OCI-LY7 (cell line): ENCODE measurements at regions not wholly inside any gene's neighbourhood (a gene's known extent, or its start where the extent isn't known, plus 50 kb on each side); places are given as distances from the start of the nearest gene placed in this dataset.

Source experiments
- BruUV-seq: library from RNA; stranded (reverse); fragments of 400-500 nt; replicated peaks from 2 replicates; lab custom pipeline; 2021; lab: Mats Ljungman, UMichigan
- CTCF ChIA-PET: fragments of 300-600 bp; sonication (Branson Sonifier 250); formaldehyde crosslinking; loops from one replicate; lab custom pipeline; 2022; ENCODE audit warnings: antibody characterized with exemption; ENCODE audit not compliant: unreplicated experiment; lab: Charles Lee
- POLR2A ChIA-PET: fragments of 300-600 bp; sonication (Branson Sonifier 250); formaldehyde crosslinking; loops from one replicate; lab custom pipeline; 2022; ENCODE audit warnings: antibody characterized with exemption; lab: Charles Lee
- DNase-seq: peaks from one replicate; pipeline ENCODE4 v3.0.0-alpha.2; 2015; ENCODE audit warnings: low spot score
- H2AFZ ChIP-seq: fragments of 200-600 bp; sonication (generic), shearing (Covaris generic); 2 replicates; pipeline ENCODE4 v1.6.1; 2014; ENCODE audit warnings: mild to moderate bottlenecking, antibody characterized with exemption, low read length, moderate library complexity
- H3K27ac ChIP-seq: fragments of 200-600 bp; sonication (generic); 2 replicates; pipeline ENCODE4 v1.5.1; 2014; ENCODE audit warnings: mixed run types, low read depth, mild to moderate bottlenecking, moderate library complexity, low read length, inconsistent platforms; ENCODE audit not compliant: poor library complexity, severe bottlenecking
- H3K36me3 ChIP-seq: fragments of 200-600 bp; sonication (generic); 2 replicates; pipeline ENCODE4 v1.6.1; 2014; ENCODE audit warnings: mild to moderate bottlenecking, antibody characterized with exemption, low read length, moderate library complexity, mixed read lengths; ENCODE audit not compliant: insufficient read depth
- H3K4me1 ChIP-seq: fragments of 200-600 bp; sonication (generic); 2 replicates; pipeline ENCODE4 v1.5.1; 2014; ENCODE audit warnings: mild to moderate bottlenecking, low read length; ENCODE audit not compliant: insufficient read depth, poor library complexity, severe bottlenecking
- H3K4me2 ChIP-seq: fragments of 200-600 bp; sonication (generic); 2 replicates; pipeline ENCODE4 v1.6.1; 2014; ENCODE audit warnings: mild to moderate bottlenecking, low read length
- H3K4me3 ChIP-seq: fragments of 200-600 bp; sonication (generic); 2 replicates; pipeline ENCODE4 v1.5.1; 2014; ENCODE audit warnings: mild to moderate bottlenecking, low read depth, low read length; ENCODE audit not compliant: poor library complexity, severe bottlenecking
- H3K79me2 ChIP-seq: fragments of 200-600 bp; sonication (generic); 2 replicates; pipeline ENCODE4 v1.6.1; 2016; ENCODE audit warnings: low read depth, mild to moderate bottlenecking, low read length, moderate library complexity, mixed read lengths; ENCODE audit not compliant: insufficient read depth
- H3K9me2 ChIP-seq: fragments of 200-600 bp; sonication (generic); 2 replicates; pipeline ENCODE4 v1.6.1; 2016; ENCODE audit warnings: mild to moderate bottlenecking, low read length, mixed read lengths; ENCODE audit not compliant: insufficient read depth
- H3K9me3 ChIP-seq: fragments of 200-600 bp; sonication (generic); 2 replicates; pipeline ENCODE4 v1.6.1; 2014; ENCODE audit warnings: mild to moderate bottlenecking, mixed run types, low read length, mixed read lengths
- H4K20me1 ChIP-seq: fragments of 200-600 bp; sonication (generic); 2 replicates; pipeline ENCODE4 v1.6.1; 2014; ENCODE audit warnings: mild to moderate bottlenecking, antibody characterized with exemption, low read length, moderate library complexity, mixed read lengths; ENCODE audit not compliant: insufficient read depth
- CTCF ChIP-seq: fragments of 200-600 bp; sonication (generic); conservative IDR thresholded peaks from 2 replicates; pipeline ENCODE4 v1.5.1; 2014; ENCODE audit warnings: mild to moderate bottlenecking, antibody characterized with exemption, low read length, moderate library complexity, mixed read lengths
- EZH2phosphoT487 ChIP-seq: fragments of 200-600 bp; sonication (generic); IDR thresholded peaks from 2 replicates; pipeline ENCODE4 v1.6.1; 2018; ENCODE audit warnings: low read depth, borderline replicate concordance, mild to moderate bottlenecking, mixed run types, antibody characterized with exemption, low read length, moderate library complexity, mixed read lengths
- intact Hi-C: fragments of 100-400 bp; cut with micrococcal nuclease; formaldehyde crosslinking; loops from one replicate; pipeline ENCODE4 v1.10.0; 2022; ENCODE audit not compliant: unreplicated experiment

GRCh38 chr4:130210864-130211263 lies 1114.9 kb downstream of the C4orf33 start:
- no TSS peak for BruUV-seq

GRCh38 chr4:130214268-130214667 lies 1118.3 kb downstream of the C4orf33 start:
- no peaks in the 10 kb centered on the region for H3K9me3 ChIP-seq
- no peaks in the 10 kb centered on the region for H3K36me3 ChIP-seq
- no TSS peak for BruUV-seq
- H3K27ac ChIP-seq, result no peak overlapping the region
- H3K4me2 ChIP-seq, result no peak overlapping the region
- H4K20me1 ChIP-seq, result no peaks in the 10 kb centered on the region
- intact Hi-C loops, result no loop called here
- H2AFZ ChIP-seq, result no peak overlapping the region
- no peaks in the 10 kb centered on the region for H3K9me2 ChIP-seq
- DNase-seq, result no peak
- no peaks in the 10 kb centered on the region for H3K4me1 ChIP-seq
- H3K79me2 ChIP-seq, result no peaks in the 10 kb centered on the region
- no peak overlapping the region for H3K4me3 ChIP-seq
- CTCF ChIA-PET, result no interaction called here
- TF ChIP-seq EZH2phosphoT487 (no peak), CTCF (no peak)
- POLR2A ChIA-PET, result no interaction called here

More at GRCh38 chr4:130210864-130211263, 1114.9 kb downstream of the C4orf33 start:
- Histone ChIP-seq H2AFZ (no peak overlapping the region), H3K27ac (no peak overlapping the region), H3K9me2 (no peaks in the 10 kb centered on the region), H3K79me2 (no peaks in the 10 kb centered on the region), H3K36me3 (no peaks in the 10 kb centered on the region), H3K9me3 (no peaks in the 10 kb centered on the region), H4K20me1 (no peaks in the 10 kb centered on the region), H3K4me3 (no peak overlapping the region), H3K4me1 (no peaks in the 10 kb centered on the region), H3K4me2 (no peak overlapping the region)
- no peak for DNase-seq
- CTCF ChIA-PET, result no interaction called here
- TF ChIP-seq CTCF (no peak), EZH2phosphoT487 (no peak)
- POLR2A ChIA-PET, result interaction anchor here (0.6 to 1.0 kb wide), 2 partner anchors 22 to 47 kb away, joined by 3 read pairs; no protein-coding TSS in a partner anchor
- intact Hi-C loops, result no loop called here

DNA sequence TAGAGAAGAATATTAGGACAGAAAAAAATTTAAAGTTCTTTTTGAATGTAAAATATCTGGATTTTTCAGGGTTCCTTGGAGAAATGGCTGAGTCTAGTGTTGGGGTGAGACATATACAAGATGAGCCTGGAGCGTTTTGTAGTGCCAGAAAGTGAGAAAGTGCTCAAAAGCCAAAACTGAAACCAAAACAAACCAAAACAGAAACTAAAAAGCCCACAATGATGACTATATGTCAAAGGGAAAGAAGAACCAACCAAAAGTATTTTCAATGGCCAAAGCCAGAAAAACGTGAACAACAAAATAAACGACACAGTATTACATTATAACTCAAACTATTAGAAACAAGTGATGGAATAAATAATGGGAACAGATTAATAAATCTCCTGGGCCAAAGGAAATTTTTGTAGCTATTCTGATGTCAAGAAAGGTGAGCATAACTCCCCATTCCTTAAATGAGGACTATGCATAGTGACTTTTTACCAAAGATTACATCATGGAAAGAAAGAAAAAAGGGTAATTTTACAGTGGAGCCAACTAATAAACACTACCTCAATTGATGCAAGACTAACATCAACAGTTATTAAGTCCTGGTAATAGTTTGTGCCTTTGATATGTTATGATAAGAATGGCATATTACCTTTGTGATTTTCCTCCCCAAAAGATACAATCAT lies 1137.6 kb downstream of the C4orf33 start:
- intact Hi-C loops, result no loop called here
- Histone ChIP-seq H2AFZ (no peak overlapping the region), H4K20me1 (no peaks in the 10 kb centered on the region), H3K79me2 (no peaks in the 10 kb centered on the region), H3K36me3 (no peaks in the 10 kb centered on the region), H3K4me1 (no peaks in the 10 kb centered on the region), H3K4me2 (peak overlapping the region; percentile 4; the same call in 1 of the 2 replicates), H3K9me2 (no peaks in the 10 kb centered on the region), H3K9me3 (no peaks in the 10 kb centered on the region), H3K27ac (no peak overlapping the region), H3K4me3 (no peak overlapping the region)
- DNase-seq, result peak; percentile 0
- POLR2A ChIA-PET, result interaction anchor here (0.5 kb wide), 1 partner anchor 114 kb away, joined by 3 read pairs; no protein-coding TSS in a partner anchor
- no peak for TF ChIP-seq CTCF
- TF ChIP-seq EZH2phosphoT487, result no peak
- CTCF ChIA-PET, result no interaction called here
- no TSS peak for BruUV-seq
